HG03571 (cell line): ENCODE measurements at regions not wholly inside any gene's neighbourhood (a gene's known extent, or its start where the extent isn't known, plus 50 kb on each side); places are given as distances from the start of the nearest gene placed in this dataset.
A peak's percentile ranks its signal among the peaks of the same experiment; 100 is the strongest.
"Not testable (repeated sequence)": the region's sequence is repeated elsewhere in the genome, so short reads cannot be mapped to it uniquely, and the experiment has no call there.

Experiments used
- ATAC-seq: cut with Tn5 transposase; IDR thresholded peaks from one replicate; pipeline ENCODE4 v1.9.1; 2021; ENCODE audit not compliant: unreplicated experiment

GRCh38 chr20:30164389-30164788 lies 1093.1 kb upstream of the DEFB115 start:
- ATAC-seq = not testable (repeated sequence)

GRCh38 chr20:30167540-30167939 lies 1089.9 kb upstream of the DEFB115 start:
- ATAC-seq = no peak

GRCh38 chr20:30168025-30168799 lies 1089.3 kb upstream of the DEFB115 start:
- ATAC-seq = no peak

GRCh38 chr20:30168800-30169138 lies 1088.7 kb upstream of the DEFB115 start:
- ATAC-seq = no peak

GRCh38 chr20:30175681-30176080 lies 1081.8 kb upstream of the DEFB115 start:
- ATAC-seq = no peak

- ATAC-seq = not testable (repeated sequence)
These were observed 1074.3 kb upstream of the DEFB115 start for GRCh38 chr20:30183124-30183523.

GRCh38 chr20:30191785-30192184 lies 1065.7 kb upstream of the DEFB115 start:
- not testable (repeated sequence) for ATAC-seq

GRCh38 chr20:30234477-30234876 lies 1023.0 kb upstream of the DEFB115 start:
- not testable (repeated sequence) for ATAC-seq

GRCh38 chr20:30275073-30275472 lies 982.4 kb upstream of the DEFB115 start:
- ATAC-seq = not testable (repeated sequence)

- ATAC-seq = no peak
These were observed 975.8 kb upstream of the DEFB115 start for GRCh38 chr20:30281584-30282197.

GRCh38 chr20:30283476-30284280 lies 973.8 kb upstream of the DEFB115 start:
- ATAC-seq = peak; percentile 59

- peak; percentile 29 for ATAC-seq
These were observed 973.1 kb upstream of the DEFB115 start for GRCh38 chr20:30284281-30284905.

- ATAC-seq = no peak
These were observed 971.8 kb upstream of the DEFB115 start for GRCh38 chr20:30285677-30286076.

- no peak for ATAC-seq
These were observed 971.3 kb upstream of the DEFB115 start for GRCh38 chr20:30286157-30286556.

GRCh38 chr20:30287459-30287858 lies 970.0 kb upstream of the DEFB115 start:
- not testable (repeated sequence) for ATAC-seq

- ATAC-seq = no peak
These were observed 969.1 kb upstream of the DEFB115 start for GRCh38 chr20:30288346-30288745.

GRCh38 chr20:30289049-30289448 lies 968.4 kb upstream of the DEFB115 start:
- not testable (repeated sequence) for ATAC-seq

- ATAC-seq = not testable (repeated sequence)
These were observed 967.7 kb upstream of the DEFB115 start for GRCh38 chr20:30289711-30290141.

- not testable (repeated sequence) for ATAC-seq
These were observed 967.0 kb upstream of the DEFB115 start for GRCh38 chr20:30290361-30291063.

- not testable (repeated sequence) for ATAC-seq
These were observed 966.4 kb upstream of the DEFB115 start for GRCh38 chr20:30291064-30291379.

- ATAC-seq = not testable (repeated sequence)
These were observed 965.8 kb upstream of the DEFB115 start for GRCh38 chr20:30291686-30292085.
